ENCODE measurements at regions not wholly inside any gene's neighbourhood (a gene's known extent, or its start where the extent isn't known, plus 50 kb on each side); places are given as distances from the start of the nearest gene placed in this dataset.
A peak's percentile ranks its signal among the peaks of the same experiment; 100 is the strongest.

DNA sequence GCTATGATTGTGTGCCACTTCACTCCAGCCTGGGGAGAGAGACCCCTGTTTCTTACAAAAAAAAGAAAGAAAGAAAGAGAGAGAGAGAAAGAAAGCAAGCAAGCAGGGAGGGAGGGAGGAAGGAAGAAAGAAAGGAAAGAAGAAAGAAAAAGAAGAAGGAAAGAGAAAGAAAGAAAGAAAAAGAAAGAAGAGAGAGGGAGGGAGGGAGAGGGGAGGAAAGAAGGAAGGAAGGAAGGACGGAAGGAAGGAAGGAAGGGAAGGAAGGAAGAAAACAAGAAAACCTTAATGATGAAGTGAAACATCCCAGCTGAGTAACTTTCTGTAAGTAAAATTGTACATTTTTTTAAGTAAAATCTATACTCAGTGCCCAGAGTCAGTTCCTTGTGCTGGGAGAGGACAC, 75.5 kb upstream of the GLS start:
- peaks cover 38% of the 10 kb centered on the region for H3K4me1 ChIP-seq
- peak overlapping the region; percentile 9 to 59; a peak in 4 of 6 replicates for H3K27ac ChIP-seq
- ChIA-PET CTCF (interaction anchor here (1.1 to 3.2 kb wide), 7 partner anchors 9 to 461 kb away, joined by 3 to 16 read pairs (median 4); partner anchors contain the start of gene INPP1), POLR2A (interaction anchor here (0.6 kb wide), 1 partner anchor 9 kb away, joined by 5 read pairs; no protein-coding TSS in a partner anchor)
- TF ChIP-seq HDAC2 (IDR thresholded peaks at IDR 0.05) (no peak), REST (IDR thresholded peaks at IDR 0.05) (no peak), ELK1 (IDR thresholded peaks at IDR 0.05; ENCODE audit: low read depth, low read length) (no peak), EHMT2 (IDR thresholded peaks at IDR 0.05; ENCODE audit: low read depth) (no peak), NPAS2 (CRISPR knock-in tag; IDR thresholded peaks at IDR 0.05; ENCODE audit: borderline replicate concordance) (no peak), RCOR1 (IDR thresholded peaks at IDR 0.05; ENCODE audit: low read depth, low read length) (no peak), SREBF2 (IDR thresholded peaks at IDR 0.05) (no peak), CBX8 (IDR thresholded peaks at IDR 0.05) (no peak)
- FAIRE-seq (no peak), DNase-seq (ENCODE audit: low read depth in 1 of 2, low spot score in 1 of 2) (no peak), ATAC-seq (no peak)
- H3K4me3 ChIP-seq = no peak overlapping the region
- WGBS (ENCODE audit: missing lambda C conversion rate) = 83% methylated on average over 1 of the region's 1 CpG
- H3K9me3 ChIP-seq = no peaks in the 10 kb centered on the region
- peak overlapping the region; percentile 38 for H3K4me2 ChIP-seq

DNA sequence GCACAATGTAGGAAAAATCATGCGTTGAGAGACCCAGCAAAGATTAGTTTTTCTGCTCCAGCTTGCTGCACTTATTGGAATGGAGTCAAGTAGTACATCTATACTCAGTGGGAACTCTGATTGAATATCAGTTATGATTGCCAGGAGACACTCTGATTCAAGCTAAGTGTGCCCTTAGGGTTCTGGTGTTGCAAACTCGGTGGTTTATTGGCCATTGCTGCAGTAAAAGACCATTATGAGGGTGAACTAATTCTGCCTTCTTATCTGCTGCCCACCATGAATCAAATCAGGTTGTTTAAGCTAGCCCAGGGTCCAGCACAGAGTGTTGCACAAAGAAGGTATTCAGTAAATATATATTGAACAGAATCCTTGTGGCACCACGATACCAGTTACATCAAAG, 74.8 kb upstream of the GLS start:
- ChIA-PET POLR2A (no interaction called here), CTCF (interaction anchor here (1.1 to 3.2 kb wide), 7 partner anchors 8 to 462 kb away, joined by 3 to 16 read pairs (median 4); partner anchors contain the start of gene INPP1)
- Histone ChIP-seq H3K4me2 (no peak overlapping the region), H3K9me3 (no peaks in the 10 kb centered on the region), H3K4me1 (peaks cover 35% of the 10 kb centered on the region), H3K27ac (peak overlapping the region in 1 of 2 experiments; percentile 6; a peak in 2 of 6 replicates), H3K4me3 (no peak overlapping the region)
- FAIRE-seq = no peak
- DNase-seq (ENCODE audit: low read depth in 1 of 2, low spot score in 1 of 2) = no peak
- TF ChIP-seq JUNB (IDR thresholded peaks at IDR 0.05) = no peak
- TF ChIP-seq ZNF302 (CRISPR knock-in tag; IDR thresholded peaks at IDR 0.05) = no peak
- TF ChIP-seq ZSCAN20 (CRISPR knock-in tag; IDR thresholded peaks at IDR 0.05) = no peak
- no peak for TF ChIP-seq RCOR1 (IDR thresholded peaks at IDR 0.05; ENCODE audit: low read depth, low read length)
- no peak for TF ChIP-seq RARB (CRISPR knock-in tag; IDR thresholded peaks at IDR 0.05)
- TF ChIP-seq CHD2 (IDR thresholded peaks at IDR 0.05; ENCODE audit: low read length, partially characterized antibody) = no peak
- no peak for TF ChIP-seq FOSL2 (IDR thresholded peaks at IDR 0.05)
- no peak for TF ChIP-seq FOSL2 (CRISPR knock-in tag; IDR thresholded peaks at IDR 0.05)
- no peak for TF ChIP-seq ZFP36 (IDR thresholded peaks at IDR 0.05; ENCODE audit: borderline replicate concordance, partially characterized antibody)
- no peak for TF ChIP-seq CHD4 (IDR thresholded peaks at IDR 0.05; ENCODE audit: borderline replicate concordance)
- no peak for TF ChIP-seq POLR2AphosphoS2 (conservative IDR thresholded peaks at IDR 0.05; ENCODE audit: low read length)
- no peak for TF ChIP-seq SREBF2 (IDR thresholded peaks at IDR 0.05)
- TF ChIP-seq HOXA7 (CRISPR knock-in tag; IDR thresholded peaks at IDR 0.05) = no peak
- TF ChIP-seq KDM5A (IDR thresholded peaks at IDR 0.05) = no peak
- TF ChIP-seq EHF (CRISPR knock-in tag; IDR thresholded peaks at IDR 0.05) = no peak
- TF ChIP-seq HMGXB4 (CRISPR knock-in tag; IDR thresholded peaks at IDR 0.05; ENCODE audit: borderline replicate concordance) = no peak
- TF ChIP-seq EP300 (IDR thresholded peaks at IDR 0.05) = no peak
- TF ChIP-seq KDM1A (IDR thresholded peaks at IDR 0.05; ENCODE audit: low read depth) = no peak
- TF ChIP-seq HOXB13 (CRISPR knock-in tag; IDR thresholded peaks at IDR 0.05; ENCODE audit: low read depth) = no peak
- no peak for TF ChIP-seq MYC (IDR thresholded peaks at IDR 0.05; ENCODE audit: borderline replicate concordance, low read length)
- WGBS (ENCODE audit: missing lambda C conversion rate) = 93% methylated on average over 3 of the region's 3 CpGs
- ATAC-seq = no peak
